ENCODE measurements at regions not wholly inside any gene's neighbourhood (a gene's known extent, or its start where the extent isn't known, plus 50 kb on each side); places are given as distances from the start of the nearest gene placed in this dataset.

DNA sequence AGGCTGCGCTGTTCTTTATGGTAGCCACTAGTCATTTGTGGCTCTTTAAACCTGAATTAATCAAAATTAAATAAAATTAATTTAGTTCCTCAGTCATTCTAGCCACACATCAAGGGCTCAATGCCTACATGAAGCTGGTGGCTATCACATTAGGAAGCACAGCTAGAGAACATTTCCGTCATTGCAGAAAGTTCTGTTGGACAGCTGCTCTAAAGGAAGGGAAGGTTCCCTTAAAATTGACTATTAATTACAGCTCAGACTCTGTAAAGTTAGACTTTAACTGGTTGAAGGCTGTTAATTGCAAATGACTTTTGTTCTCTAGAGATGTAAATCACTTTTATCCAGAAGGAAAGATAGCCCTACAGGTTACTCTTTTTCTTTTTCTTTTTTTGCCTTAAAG lies 202.7 kb upstream of the ADAMTS9 start:
- TF ChIP-seq EZH2 (IDR thresholded peaks at IDR 0.05) (no peak), POLR2AphosphoS5 (IDR thresholded peaks at IDR 0.05; ENCODE audit: borderline replicate concordance, low read depth, low read length) (no peak), FOXP2 (optimal IDR thresholded peaks at IDR 0.05; ENCODE audit: control extremely low read depth, extremely low read length, insufficient read depth) (no peak)

All from SK-N-MC (cell line).